Uterus (tissue), 2 donors: ENCODE measurements at regions not wholly inside any gene's neighbourhood (a gene's known extent, or its start where the extent isn't known, plus 50 kb on each side); places are given as distances from the start of the nearest gene placed in this dataset.

Experiments
- POLR2A ChIP-seq, 2 donors: fragments of 450-650 bp; IDR thresholded peaks; one replicate each; pipeline ENCODE4 v1.6.1; 2016; ENCODE audit warnings: antibody characterized with exemption in 2 of 2, mild to moderate bottlenecking in 1 of 2, moderate library complexity in 1 of 2
- TF ChIP-seq, protein P1 (sequence below), 4 experiments: fragments of 200-600 bp in 2 of 4; fragments of 450-650 bp in 2 of 4; sonication (generic) in 2 of 4; IDR thresholded peaks; one replicate each; pipeline ENCODE4 v1.5.1; 2016 to 2019; ENCODE audit warnings: antibody characterized with exemption in 4 of 4, mild to moderate bottlenecking in 2 of 4, moderate library complexity in 1 of 4

DNA sequence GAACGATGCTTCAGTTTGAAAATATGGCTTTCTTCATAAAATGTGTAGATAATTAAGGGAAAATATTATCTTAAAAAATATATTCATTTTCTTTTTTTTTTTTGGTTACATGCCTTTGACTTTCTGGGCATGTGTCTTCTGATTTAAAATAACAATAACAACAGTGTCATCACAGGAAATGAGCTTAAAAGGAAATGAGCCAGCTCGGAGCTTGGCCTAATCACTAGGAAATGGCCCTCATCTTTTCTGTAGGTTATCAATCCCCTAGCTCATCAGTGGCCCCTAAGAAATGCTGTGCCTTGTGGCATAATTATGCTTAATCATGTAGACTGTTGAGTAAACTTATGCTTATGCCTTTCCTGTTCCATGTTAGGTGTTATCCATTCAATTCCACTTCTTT lies 141.8 kb upstream of the FHL2 start:
- TF ChIP-seq, protein P1, sequence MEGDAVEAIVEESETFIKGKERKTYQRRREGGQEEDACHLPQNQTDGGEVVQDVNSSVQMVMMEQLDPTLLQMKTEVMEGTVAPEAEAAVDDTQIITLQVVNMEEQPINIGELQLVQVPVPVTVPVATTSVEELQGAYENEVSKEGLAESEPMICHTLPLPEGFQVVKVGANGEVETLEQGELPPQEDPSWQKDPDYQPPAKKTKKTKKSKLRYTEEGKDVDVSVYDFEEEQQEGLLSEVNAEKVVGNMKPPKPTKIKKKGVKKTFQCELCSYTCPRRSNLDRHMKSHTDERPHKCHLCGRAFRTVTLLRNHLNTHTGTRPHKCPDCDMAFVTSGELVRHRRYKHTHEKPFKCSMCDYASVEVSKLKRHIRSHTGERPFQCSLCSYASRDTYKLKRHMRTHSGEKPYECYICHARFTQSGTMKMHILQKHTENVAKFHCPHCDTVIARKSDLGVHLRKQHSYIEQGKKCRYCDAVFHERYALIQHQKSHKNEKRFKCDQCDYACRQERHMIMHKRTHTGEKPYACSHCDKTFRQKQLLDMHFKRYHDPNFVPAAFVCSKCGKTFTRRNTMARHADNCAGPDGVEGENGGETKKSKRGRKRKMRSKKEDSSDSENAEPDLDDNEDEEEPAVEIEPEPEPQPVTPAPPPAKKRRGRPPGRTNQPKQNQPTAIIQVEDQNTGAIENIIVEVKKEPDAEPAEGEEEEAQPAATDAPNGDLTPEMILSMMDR (IDR thresholded peaks at IDR 0.05), result no peak
- no peak for TF ChIP-seq POLR2A (IDR thresholded peaks at IDR 0.05)
